ENCODE measurements at regions not wholly inside any gene's neighbourhood (a gene's known extent, or its start where the extent isn't known, plus 50 kb on each side); places are given as distances from the start of the nearest gene placed in this dataset.
A peak's percentile ranks its signal among the peaks of the same experiment; 100 is the strongest.

DNA sequence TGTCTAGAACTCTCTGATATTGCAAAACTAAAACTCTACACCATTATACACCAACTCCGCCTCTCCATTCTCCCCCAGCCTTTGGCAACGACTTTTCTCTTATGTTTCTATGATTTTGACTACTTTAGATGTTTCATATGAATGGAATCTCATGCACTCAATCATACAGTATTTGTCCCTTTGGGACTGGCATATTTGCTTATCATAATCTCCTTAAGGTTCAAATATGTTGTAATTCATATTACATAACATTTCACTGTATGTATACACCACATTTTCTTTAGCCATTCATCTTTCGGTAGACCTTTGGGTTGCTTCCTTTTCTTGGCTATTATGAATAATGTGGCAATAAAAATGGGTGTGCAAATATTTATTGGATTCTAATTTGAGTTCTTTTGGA is 164.4 kb downstream of the ARL4A start:
- TF ChIP-seq NFIC (IDR thresholded peaks at IDR 0.05): no peak
- TF ChIP-seq, protein P1, sequence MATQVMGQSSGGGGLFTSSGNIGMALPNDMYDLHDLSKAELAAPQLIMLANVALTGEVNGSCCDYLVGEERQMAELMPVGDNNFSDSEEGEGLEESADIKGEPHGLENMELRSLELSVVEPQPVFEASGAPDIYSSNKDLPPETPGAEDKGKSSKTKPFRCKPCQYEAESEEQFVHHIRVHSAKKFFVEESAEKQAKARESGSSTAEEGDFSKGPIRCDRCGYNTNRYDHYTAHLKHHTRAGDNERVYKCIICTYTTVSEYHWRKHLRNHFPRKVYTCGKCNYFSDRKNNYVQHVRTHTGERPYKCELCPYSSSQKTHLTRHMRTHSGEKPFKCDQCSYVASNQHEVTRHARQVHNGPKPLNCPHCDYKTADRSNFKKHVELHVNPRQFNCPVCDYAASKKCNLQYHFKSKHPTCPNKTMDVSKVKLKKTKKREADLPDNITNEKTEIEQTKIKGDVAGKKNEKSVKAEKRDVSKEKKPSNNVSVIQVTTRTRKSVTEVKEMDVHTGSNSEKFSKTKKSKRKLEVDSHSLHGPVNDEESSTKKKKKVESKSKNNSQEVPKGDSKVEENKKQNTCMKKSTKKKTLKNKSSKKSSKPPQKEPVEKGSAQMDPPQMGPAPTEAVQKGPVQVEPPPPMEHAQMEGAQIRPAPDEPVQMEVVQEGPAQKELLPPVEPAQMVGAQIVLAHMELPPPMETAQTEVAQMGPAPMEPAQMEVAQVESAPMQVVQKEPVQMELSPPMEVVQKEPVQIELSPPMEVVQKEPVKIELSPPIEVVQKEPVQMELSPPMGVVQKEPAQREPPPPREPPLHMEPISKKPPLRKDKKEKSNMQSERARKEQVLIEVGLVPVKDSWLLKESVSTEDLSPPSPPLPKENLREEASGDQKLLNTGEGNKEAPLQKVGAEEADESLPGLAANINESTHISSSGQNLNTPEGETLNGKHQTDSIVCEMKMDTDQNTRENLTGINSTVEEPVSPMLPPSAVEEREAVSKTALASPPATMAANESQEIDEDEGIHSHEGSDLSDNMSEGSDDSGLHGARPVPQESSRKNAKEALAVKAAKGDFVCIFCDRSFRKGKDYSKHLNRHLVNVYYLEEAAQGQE (IDR thresholded peaks at IDR 0.05; ENCODE audit: low read depth): no peak
- no peak for TF ChIP-seq TAF1 (IDR thresholded peaks at IDR 0.05; ENCODE audit: low read depth)
- TF ChIP-seq, protein P2, sequence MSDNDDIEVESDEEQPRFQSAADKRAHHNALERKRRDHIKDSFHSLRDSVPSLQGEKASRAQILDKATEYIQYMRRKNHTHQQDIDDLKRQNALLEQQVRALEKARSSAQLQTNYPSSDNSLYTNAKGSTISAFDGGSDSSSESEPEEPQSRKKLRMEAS (IDR thresholded peaks at IDR 0.05): no peak
- TF ChIP-seq ZBTB7A (IDR thresholded peaks at IDR 0.05; ENCODE audit: low read depth): no peak
- TF ChIP-seq RAD21 (IDR thresholded peaks at IDR 0.05; ENCODE audit: low read depth): no peak
- TF ChIP-seq EP300 (IDR thresholded peaks at IDR 0.05; ENCODE audit: borderline replicate concordance): no peak
- TF ChIP-seq, protein P3, sequence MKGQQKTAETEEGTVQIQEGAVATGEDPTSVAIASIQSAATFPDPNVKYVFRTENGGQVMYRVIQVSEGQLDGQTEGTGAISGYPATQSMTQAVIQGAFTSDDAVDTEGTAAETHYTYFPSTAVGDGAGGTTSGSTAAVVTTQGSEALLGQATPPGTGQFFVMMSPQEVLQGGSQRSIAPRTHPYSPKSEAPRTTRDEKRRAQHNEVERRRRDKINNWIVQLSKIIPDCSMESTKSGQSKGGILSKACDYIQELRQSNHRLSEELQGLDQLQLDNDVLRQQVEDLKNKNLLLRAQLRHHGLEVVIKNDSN (IDR thresholded peaks at IDR 0.05): no peak
- no peak for TF ChIP-seq FOXM1 (IDR thresholded peaks at IDR 0.05; ENCODE audit: borderline replicate concordance, low read depth)

DNA sequence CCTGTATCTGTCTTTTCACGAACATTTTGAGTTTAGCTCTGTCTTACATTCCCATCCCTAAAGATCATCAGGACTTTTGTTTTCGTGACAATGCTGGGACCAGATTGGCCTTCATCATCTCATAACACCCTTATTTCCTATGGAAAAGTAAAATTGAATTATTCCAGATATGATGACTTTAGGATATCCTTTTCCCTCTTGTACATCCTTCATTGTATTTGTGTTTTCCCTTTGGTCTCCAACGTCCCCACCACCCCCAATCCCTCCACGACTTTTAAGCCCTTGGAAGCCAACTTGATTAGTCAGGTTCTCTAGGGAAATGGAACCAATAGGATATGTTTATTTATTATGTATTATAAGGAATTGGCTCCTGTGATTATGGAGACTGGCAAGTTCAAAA is 167.6 kb downstream of the ARL4A start:
- TF ChIP-seq ZBTB7A (IDR thresholded peaks at IDR 0.05; ENCODE audit: low read depth): no peak
- no peak for TF ChIP-seq TCF12 (IDR thresholded peaks at IDR 0.05; ENCODE audit: low read depth)
- TF ChIP-seq EGR1 (IDR thresholded peaks at IDR 0.05): no peak
- no peak for TF ChIP-seq NFIC (IDR thresholded peaks at IDR 0.05)
- TF ChIP-seq, protein P3 (IDR thresholded peaks at IDR 0.05): no peak
- no peak for TF ChIP-seq CEBPB (IDR thresholded peaks at IDR 0.05)
- TF ChIP-seq TEAD4 (IDR thresholded peaks at IDR 0.05): no peak
- no peak for TF ChIP-seq CREB1 (IDR thresholded peaks at IDR 0.05; ENCODE audit: low read depth)
- TF ChIP-seq TAF1 (IDR thresholded peaks at IDR 0.05; ENCODE audit: low read depth): no peak
- TF ChIP-seq FOXM1 (IDR thresholded peaks at IDR 0.05; ENCODE audit: borderline replicate concordance, low read depth): no peak
- TF ChIP-seq, protein P1 (IDR thresholded peaks at IDR 0.05; ENCODE audit: low read depth): no peak
- no peak for TF ChIP-seq YY1 (IDR thresholded peaks at IDR 0.05; ENCODE audit: low read depth)
- TF ChIP-seq, protein P2 (IDR thresholded peaks at IDR 0.05): no peak
- no peak for TF ChIP-seq EP300 (IDR thresholded peaks at IDR 0.05; ENCODE audit: borderline replicate concordance)
- TF ChIP-seq RAD21 (IDR thresholded peaks at IDR 0.05; ENCODE audit: low read depth): no peak

DNA sequence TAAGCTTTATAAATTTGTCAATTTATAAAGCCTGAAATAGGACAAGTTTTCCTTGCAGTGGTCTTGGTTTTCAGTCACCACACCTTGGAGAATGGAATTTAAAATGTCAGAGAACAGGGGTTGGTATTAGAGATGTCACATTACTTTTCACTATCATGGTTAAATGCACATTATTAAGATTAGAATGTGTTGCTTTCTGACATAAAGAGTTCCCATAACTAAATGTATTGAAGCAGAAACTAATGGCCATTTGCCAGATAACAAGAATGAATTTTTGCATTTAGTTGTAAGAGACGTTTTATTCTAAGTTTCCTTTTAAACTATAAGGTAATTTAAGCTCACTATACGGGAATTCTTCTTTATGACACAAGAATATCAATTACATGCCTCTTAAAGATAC is 172.3 kb downstream of the ARL4A start:
- TF ChIP-seq EGR1 (IDR thresholded peaks at IDR 0.05) (no peak), CEBPB (IDR thresholded peaks at IDR 0.05) (no peak), NFIC (IDR thresholded peaks at IDR 0.05) (no peak), TEAD4 (IDR thresholded peaks at IDR 0.05) (no peak), EP300 (IDR thresholded peaks at IDR 0.05; ENCODE audit: borderline replicate concordance) (no peak), TAF1 (IDR thresholded peaks at IDR 0.05; ENCODE audit: low read depth) (no peak), FOXM1 (IDR thresholded peaks at IDR 0.05; ENCODE audit: borderline replicate concordance, low read depth) (no peak), RAD21 (IDR thresholded peaks at IDR 0.05; ENCODE audit: low read depth) (no peak), ZBTB7A (IDR thresholded peaks at IDR 0.05; ENCODE audit: low read depth) (no peak)
- TF ChIP-seq, protein P1 (IDR thresholded peaks at IDR 0.05; ENCODE audit: low read depth): no peak
- TF ChIP-seq, protein P3 (IDR thresholded peaks at IDR 0.05): no peak

DNA sequence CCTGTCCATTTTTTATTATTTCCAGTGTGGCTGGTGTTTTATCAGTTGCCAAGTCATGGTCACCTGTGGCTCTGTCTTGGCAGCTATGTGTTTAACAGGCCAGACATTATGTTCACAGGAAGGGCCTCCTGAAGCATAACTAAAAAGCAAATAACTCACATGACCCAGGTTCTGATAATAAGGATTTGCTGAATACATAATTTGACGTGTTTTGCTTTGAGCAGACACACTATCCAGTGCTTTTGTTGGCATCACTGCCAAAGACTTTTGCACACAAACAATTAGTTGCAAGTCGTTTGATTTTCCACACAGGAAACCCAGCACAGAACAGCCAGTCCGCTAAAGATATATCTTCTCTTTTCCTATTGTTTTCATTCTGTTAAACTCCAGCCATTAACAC is 173.6 kb downstream of the ARL4A start:
- no peak for TF ChIP-seq CREB1 (IDR thresholded peaks at IDR 0.05; ENCODE audit: low read depth)
- TF ChIP-seq TCF12 (IDR thresholded peaks at IDR 0.05; ENCODE audit: low read depth): peak; percentile 48; the same call in 1 of the 2 replicates
- TF ChIP-seq, protein P2 (IDR thresholded peaks at IDR 0.05): no peak
- peak; percentile 65; the same call in 1 of the 2 replicates for TF ChIP-seq EP300 (IDR thresholded peaks at IDR 0.05; ENCODE audit: borderline replicate concordance)
- peak; percentile 26; the same call in 1 of the 2 replicates for TF ChIP-seq NFIC (IDR thresholded peaks at IDR 0.05)
